ENCODE measurements at regions not wholly inside any gene's neighbourhood (a gene's known extent, or its start where the extent isn't known, plus 50 kb on each side); places are given as distances from the start of the nearest gene placed in this dataset.
A peak's percentile ranks its signal among the peaks of the same experiment; 100 is the strongest.

DNA sequence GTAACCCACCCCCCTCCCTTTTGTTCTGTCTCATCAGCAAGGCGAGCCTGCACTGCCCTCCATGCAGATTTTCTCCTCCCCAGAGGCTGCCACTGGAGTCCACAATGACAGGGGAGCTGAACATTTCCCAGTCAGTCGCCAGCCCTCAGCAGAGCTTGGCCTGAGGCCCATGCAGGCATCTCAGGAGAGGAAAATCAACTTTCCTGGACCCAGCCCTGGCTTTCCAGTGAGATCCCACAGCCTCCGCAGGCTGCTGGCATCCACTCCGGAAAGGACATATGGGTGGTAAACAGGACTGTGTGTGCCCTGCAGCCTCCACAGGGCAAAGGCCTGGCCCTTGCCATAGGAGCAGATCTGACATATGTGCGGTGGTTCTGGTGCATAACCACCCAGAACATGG is 253.8 kb downstream of the TNS1 start:
- no peak for DNase-seq (ENCODE audit: low read depth)
- H3K4me3 ChIP-seq (ENCODE audit: low read depth, low read length), result no peak overlapping the region

DNA sequence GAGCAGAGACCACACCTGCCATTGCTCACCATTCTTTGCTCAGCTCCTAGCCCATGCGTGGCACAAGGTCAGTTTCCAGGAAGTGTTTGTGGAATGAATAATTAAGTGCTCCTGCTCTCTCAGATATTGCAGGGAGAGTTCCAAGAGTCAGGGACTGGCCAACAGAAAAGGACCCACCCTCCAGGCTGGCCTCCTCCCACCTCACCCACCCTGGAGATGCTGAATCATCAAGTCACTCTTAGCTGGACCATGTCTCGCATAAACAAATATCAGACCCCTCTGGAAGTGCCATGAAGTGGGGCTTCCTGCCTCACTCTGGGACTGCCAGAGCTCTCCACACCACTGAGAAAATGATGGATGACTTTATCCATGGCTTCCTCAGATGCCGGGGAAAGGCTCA is 256.0 kb downstream of the TNS1 start:
- H3K4me3 ChIP-seq (ENCODE audit: low read depth, low read length), result no peak overlapping the region
- DNase-seq (ENCODE audit: low read depth), result peak; percentile 67
- TF ChIP-seq, protein P1, sequence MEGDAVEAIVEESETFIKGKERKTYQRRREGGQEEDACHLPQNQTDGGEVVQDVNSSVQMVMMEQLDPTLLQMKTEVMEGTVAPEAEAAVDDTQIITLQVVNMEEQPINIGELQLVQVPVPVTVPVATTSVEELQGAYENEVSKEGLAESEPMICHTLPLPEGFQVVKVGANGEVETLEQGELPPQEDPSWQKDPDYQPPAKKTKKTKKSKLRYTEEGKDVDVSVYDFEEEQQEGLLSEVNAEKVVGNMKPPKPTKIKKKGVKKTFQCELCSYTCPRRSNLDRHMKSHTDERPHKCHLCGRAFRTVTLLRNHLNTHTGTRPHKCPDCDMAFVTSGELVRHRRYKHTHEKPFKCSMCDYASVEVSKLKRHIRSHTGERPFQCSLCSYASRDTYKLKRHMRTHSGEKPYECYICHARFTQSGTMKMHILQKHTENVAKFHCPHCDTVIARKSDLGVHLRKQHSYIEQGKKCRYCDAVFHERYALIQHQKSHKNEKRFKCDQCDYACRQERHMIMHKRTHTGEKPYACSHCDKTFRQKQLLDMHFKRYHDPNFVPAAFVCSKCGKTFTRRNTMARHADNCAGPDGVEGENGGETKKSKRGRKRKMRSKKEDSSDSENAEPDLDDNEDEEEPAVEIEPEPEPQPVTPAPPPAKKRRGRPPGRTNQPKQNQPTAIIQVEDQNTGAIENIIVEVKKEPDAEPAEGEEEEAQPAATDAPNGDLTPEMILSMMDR (IDR thresholded peaks at IDR 0.05; ENCODE audit: insufficient read depth, low read length), result no peak

More for the DNA sequence above, 253.8 kb downstream of the TNS1 start:
- TF ChIP-seq, protein P1 (IDR thresholded peaks at IDR 0.05; ENCODE audit: insufficient read depth, low read length), result no peak

DNA sequence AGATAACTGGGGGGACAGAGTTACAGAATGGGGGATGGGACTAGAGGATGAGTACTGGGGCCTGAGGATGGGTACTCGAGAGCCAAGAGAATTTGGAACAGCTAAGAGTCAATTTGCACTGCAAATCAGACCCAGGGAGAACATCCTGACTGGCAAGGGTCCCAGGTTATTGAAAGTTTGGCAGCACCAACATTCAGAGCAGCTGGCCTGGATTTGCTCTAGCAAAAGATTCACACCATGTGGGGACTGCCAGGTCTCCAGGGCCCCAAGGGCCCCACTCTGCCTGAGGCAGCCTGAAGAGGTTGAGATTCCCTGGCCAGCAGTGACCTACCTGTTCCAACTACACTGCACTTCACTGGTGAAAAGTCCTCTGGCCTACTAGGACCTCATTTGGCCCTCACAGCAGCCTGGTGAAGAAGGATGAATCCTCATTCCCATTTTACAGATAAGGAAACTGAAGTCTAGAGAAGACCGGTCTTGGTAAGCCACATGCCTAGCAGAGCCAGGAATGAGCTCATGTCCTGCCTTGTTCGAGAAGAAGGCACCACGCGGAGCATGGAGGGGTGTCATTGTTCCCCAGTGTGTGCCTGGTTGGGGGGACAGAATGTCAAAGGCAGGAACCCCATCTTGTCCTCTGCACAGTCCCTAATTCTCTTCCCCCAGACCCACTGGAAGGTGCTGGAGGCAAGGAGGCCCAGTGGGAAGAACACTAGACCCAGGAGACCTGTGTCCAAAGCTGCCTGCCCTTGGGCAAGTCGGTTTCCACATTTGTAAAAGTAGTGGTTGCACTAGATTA is 258.6 kb downstream of the TNS1 start:
- H3K4me3 ChIP-seq (ENCODE audit: low read depth, low read length), result no peak overlapping the region
- DNase-seq (ENCODE audit: low read depth), result peak; percentile 60
- TF ChIP-seq, protein P1 (IDR thresholded peaks at IDR 0.05; ENCODE audit: insufficient read depth, low read length), result no peak

DNA sequence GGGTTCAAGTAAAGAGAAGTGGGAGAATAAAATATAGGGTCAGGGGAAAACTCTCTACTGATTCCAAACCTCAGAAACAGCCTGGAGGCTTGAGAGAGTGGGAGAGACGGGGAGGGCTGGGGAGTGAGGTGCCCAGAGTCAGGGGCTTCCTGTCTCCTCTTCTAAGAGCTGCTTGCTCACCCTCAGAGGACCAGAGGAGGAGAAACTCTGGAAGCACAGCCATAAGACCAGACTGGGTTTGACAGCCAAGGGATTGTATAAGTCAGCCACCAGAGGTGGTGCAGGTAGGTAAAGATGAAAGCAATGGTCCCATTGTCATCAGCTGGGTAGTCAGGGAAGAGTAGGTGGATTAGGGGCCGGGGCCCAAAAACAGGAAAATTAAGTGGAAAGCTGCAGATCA is 259.4 kb downstream of the TNS1 start:
- no peak for DNase-seq (ENCODE audit: low read depth)
- no peak overlapping the region for H3K4me3 ChIP-seq (ENCODE audit: low read depth, low read length)
- TF ChIP-seq, protein P1 (IDR thresholded peaks at IDR 0.05; ENCODE audit: insufficient read depth, low read length), result no peak

DNA sequence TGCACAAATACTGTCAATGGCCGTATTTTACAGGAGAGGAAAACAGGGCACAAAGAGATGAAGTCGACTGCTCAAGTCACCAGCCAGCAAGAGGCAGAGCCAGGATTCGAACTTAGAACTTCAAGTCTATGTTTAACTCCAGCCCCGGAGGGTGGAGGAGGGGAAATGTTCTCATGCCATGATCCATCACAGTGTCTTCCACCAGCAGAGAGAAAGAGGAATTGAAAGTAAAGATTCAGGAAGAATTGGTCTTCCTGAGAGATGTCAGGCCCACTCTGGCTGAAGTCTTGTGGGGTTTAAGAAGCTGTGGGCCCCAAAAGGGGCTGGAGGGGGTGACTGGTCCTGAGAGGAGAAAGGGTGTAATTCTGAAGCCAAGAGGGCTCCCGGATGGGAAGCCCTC is 260.0 kb downstream of the TNS1 start:
- no peak for DNase-seq (ENCODE audit: low read depth)
- TF ChIP-seq, protein P1 (IDR thresholded peaks at IDR 0.05; ENCODE audit: insufficient read depth, low read length), result no peak

DNA sequence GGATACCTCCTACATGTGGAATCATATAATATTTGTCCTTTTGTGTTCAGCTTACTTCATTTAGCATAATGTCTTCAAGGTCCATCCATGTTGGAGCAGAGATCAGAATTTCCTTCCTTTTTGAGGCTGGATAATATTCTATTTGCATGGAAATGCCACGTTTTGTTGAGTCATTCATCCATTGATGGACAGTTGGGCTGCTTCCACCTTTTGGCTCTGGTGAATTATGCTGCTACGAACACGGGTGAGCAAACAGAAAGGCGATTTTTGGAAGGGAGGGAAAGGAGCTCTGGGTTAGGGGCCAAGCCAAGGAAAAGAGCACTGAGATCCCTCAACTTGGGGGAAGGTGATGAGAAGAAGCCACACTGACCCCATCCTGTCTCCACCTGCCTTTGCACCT is 260.5 kb downstream of the TNS1 start:
- DNase-seq (ENCODE audit: low read depth), result peak; percentile 25
- H3K4me3 ChIP-seq (ENCODE audit: low read depth, low read length), result no peak overlapping the region
- TF ChIP-seq, protein P1 (IDR thresholded peaks at IDR 0.05; ENCODE audit: insufficient read depth, low read length), result no peak

More for the DNA sequence above, 260.0 kb downstream of the TNS1 start:
- H3K4me3 ChIP-seq (ENCODE audit: low read depth, low read length), result no peak overlapping the region

Data from fibroblast of the aortic adventitia (primary cell).